SK-N-SH treated with all-trans-retinoic acid at 6 μM for 48 hours (cell line): ENCODE measurements at regions not wholly inside any gene's neighbourhood (a gene's known extent, or its start where the extent isn't known, plus 50 kb on each side); places are given as distances from the start of the nearest gene placed in this dataset.

ENCODE experiments used
- ATAC-seq: fragments of 200-7000 bp; cut with Tn5 transposase; 3 replicates; pipeline ENCODE4 v1.9.1; 2020; ENCODE audit warnings: mild to moderate bottlenecking, moderate library complexity
- ARNTL ChIP-seq: fragments of 450-650 bp; formaldehyde crosslinking; IDR thresholded peaks from 2 replicates; pipeline ENCODE4 v1.5.0; 2020; ENCODE audit warnings: low read depth, mild to moderate bottlenecking, moderate library complexity, borderline replicate concordance
- CREB5 ChIP-seq: fragments of 250-450 bp; sonication (Bioruptor Pico); IDR thresholded peaks from 2 replicates; pipeline ENCODE4 v1.5.1; 2020; ENCODE audit warnings: low read depth, mild to moderate bottlenecking, moderate library complexity
- CSDC2 ChIP-seq: fragments of 250-450 bp; sonication (Bioruptor Pico); IDR thresholded peaks from 2 replicates; pipeline ENCODE4 v1.5.0; 2020; ENCODE audit warnings: mild to moderate bottlenecking, moderate library complexity
- ESRRG ChIP-seq: fragments of 250-450 bp; sonication (Bioruptor Pico); IDR thresholded peaks from 2 replicates; pipeline ENCODE4 v1.6.1; 2021; ENCODE audit warnings: mild to moderate bottlenecking
- GLIS3 ChIP-seq: fragments of 250-450 bp; sonication (Bioruptor Pico); IDR thresholded peaks from 2 replicates; pipeline ENCODE4 v1.5.0; 2020; ENCODE audit warnings: mild to moderate bottlenecking, moderate library complexity
- ISL1 ChIP-seq: fragments of 250-450 bp; sonication (Bioruptor Pico); IDR thresholded peaks from 2 replicates; pipeline ENCODE4 v2.1.2; 2022; ENCODE audit warnings: mild to moderate bottlenecking, moderate library complexity
- OSR1 ChIP-seq: fragments of 250-450 bp; sonication (Bioruptor Pico); IDR thresholded peaks from 2 replicates; pipeline ENCODE4 v1.8.0; 2022; ENCODE audit warnings: moderate library complexity, mild to moderate bottlenecking, inconsistent platforms
- PATZ1 ChIP-seq: fragments of 250-450 bp; sonication (Bioruptor Pico); IDR thresholded peaks from 2 replicates; pipeline ENCODE4 v1.8.0; 2020; ENCODE audit warnings: mild to moderate bottlenecking, moderate library complexity, borderline replicate concordance
- POU6F1 ChIP-seq: fragments of 250-450 bp; sonication (Bioruptor Pico); IDR thresholded peaks from 2 replicates; pipeline ENCODE4 v1.8.0; 2021; ENCODE audit warnings: low read depth, mild to moderate bottlenecking, moderate library complexity, borderline replicate concordance
- PPARA ChIP-seq: fragments of 250-450 bp; sonication (Bioruptor Pico); IDR thresholded peaks from 2 replicates; pipeline ENCODE4 v1.5.0; 2020; ENCODE audit warnings: mild to moderate bottlenecking, borderline replicate concordance
- RARB ChIP-seq: fragments of 250-450 bp; sonication (Bioruptor Pico); IDR thresholded peaks from 2 replicates; pipeline ENCODE4 v1.8.0; 2021; ENCODE audit warnings: mild to moderate bottlenecking, moderate library complexity
- SNAI2 ChIP-seq: fragments of 250-450 bp; sonication (Bioruptor Pico); IDR thresholded peaks from 2 replicates; pipeline ENCODE4 v1.5.0; 2020; ENCODE audit warnings: mild to moderate bottlenecking, moderate library complexity
- TCF4 ChIP-seq: fragments of 250-450 bp; sonication (Bioruptor Pico); IDR thresholded peaks from 2 replicates; pipeline ENCODE4 v1.8.0; 2021; ENCODE audit warnings: mild to moderate bottlenecking, moderate library complexity, borderline replicate concordance
- TOX ChIP-seq: fragments of 250-450 bp; sonication (Bioruptor Pico); IDR thresholded peaks from 2 replicates; pipeline ENCODE4 v1.8.0; 2021; ENCODE audit warnings: mild to moderate bottlenecking, moderate library complexity, borderline replicate concordance
- TSHZ2 ChIP-seq: fragments of 250-450 bp; sonication (Bioruptor Pico); IDR thresholded peaks from 2 replicates; pipeline ENCODE4 v1.5.0; 2020; ENCODE audit warnings: mild to moderate bottlenecking, moderate library complexity
- ZC3H10 ChIP-seq: fragments of 250-450 bp; sonication (Bioruptor Pico); IDR thresholded peaks from 2 replicates; pipeline ENCODE4 v1.5.1; 2021; ENCODE audit warnings: mild to moderate bottlenecking, moderate library complexity
- ZFP3 ChIP-seq: fragments of 250-450 bp; sonication (Bioruptor Pico); IDR thresholded peaks from 2 replicates; pipeline ENCODE4 v1.5.0; 2020; ENCODE audit warnings: mild to moderate bottlenecking, moderate library complexity
- ZFP30 ChIP-seq: fragments of 450-650 bp; formaldehyde crosslinking; IDR thresholded peaks from 2 replicates; pipeline ENCODE4 v1.5.0; 2022; ENCODE audit warnings: mild to moderate bottlenecking, moderate library complexity
- ZNF565 ChIP-seq: fragments of 450-650 bp; formaldehyde crosslinking; conservative IDR thresholded peaks from 2 replicates; pipeline ENCODE4 v1.5.0; 2020; ENCODE audit warnings: low read depth, mild to moderate bottlenecking, moderate library complexity
- ZNF70 ChIP-seq: fragments of 450-650 bp; formaldehyde crosslinking; IDR thresholded peaks from 2 replicates; pipeline ENCODE4 v1.5.0; 2020; ENCODE audit warnings: mild to moderate bottlenecking, moderate library complexity
- ZNF8 ChIP-seq: fragments of 450-650 bp; formaldehyde crosslinking; IDR thresholded peaks from 2 replicates; pipeline ENCODE4 v1.5.0; 2020; ENCODE audit warnings: mild to moderate bottlenecking, moderate library complexity

GRCh38 chr11:27215471-27216269 lies 147.3 kb downstream of the CCDC34 start:
- TF ChIP-seq PATZ1 (CRISPR knock-in tag) (no peak), PPARA (no peak), ZNF70 (CRISPR knock-in tag) (no peak), ISL1 (CRISPR knock-in tag) (no peak), ZC3H10 (CRISPR knock-in tag) (no peak), TCF4 (no peak)
- TF ChIP-seq, all 23 proteins: peak for 0
- ATAC-seq = peak; percentile 7; the same call in 1 of the 3 replicates

GRCh38 chr11:27214713-27215112 lies 148.3 kb downstream of the CCDC34 start:
- ATAC-seq = no peak
- TF ChIP-seq PATZ1 (CRISPR knock-in tag) = no peak
- no peak for TF ChIP-seq RARB (CRISPR knock-in tag)
- TF ChIP-seq ISL1 (CRISPR knock-in tag) = no peak
- TF ChIP-seq ARNTL = no peak
- no peak for TF ChIP-seq OSR1 (CRISPR knock-in tag)
- no peak for TF ChIP-seq POU6F1 (CRISPR knock-in tag)
- TF ChIP-seq ZC3H10 (CRISPR knock-in tag) = no peak
- TF ChIP-seq TSHZ2 (CRISPR knock-in tag) = no peak
- no peak for TF ChIP-seq CREB5 (CRISPR knock-in tag)
- no peak for TF ChIP-seq ZFP30 (CRISPR knock-in tag)
- TF ChIP-seq ZNF70 (CRISPR knock-in tag) = no peak
- TF ChIP-seq CSDC2 = no peak
- no peak for TF ChIP-seq ZNF565 (CRISPR knock-in tag)
- TF ChIP-seq, all 23 proteins: peak for 0

GRCh38 chr11:27213232-27213660 lies 149.8 kb downstream of the CCDC34 start:
- peak; percentile 72 for ATAC-seq
- TF ChIP-seq PATZ1 (CRISPR knock-in tag) (no peak), ARNTL (no peak), OSR1 (CRISPR knock-in tag) (no peak), CSDC2 (no peak), TCF4 (no peak), ZNF70 (CRISPR knock-in tag) (no peak), TOX (CRISPR knock-in tag) (no peak), ISL1 (CRISPR knock-in tag) (no peak), SNAI2 (CRISPR knock-in tag) (no peak), ZNF565 (CRISPR knock-in tag) (no peak), ZNF8 (CRISPR knock-in tag) (no peak), TSHZ2 (CRISPR knock-in tag) (no peak), GLIS3 (CRISPR knock-in tag) (no peak), ESRRG (CRISPR knock-in tag) (no peak), ZFP3 (CRISPR knock-in tag) (no peak)
